K562 (cell line): ENCODE measurements at regions not wholly inside any gene's neighbourhood (a gene's known extent, or its start where the extent isn't known, plus 50 kb on each side); places are given as distances from the start of the nearest gene placed in this dataset.

Experiments
- ATAC-seq: fragments of 200-7000 bp; cut with Tn5 transposase; 3 replicates; pipeline ENCODE4 v1.9.1; 2020; ENCODE audit warnings: moderate library complexity
- BruUV-seq: library from RNA; stranded (reverse); fragments of 400-500 nt; replicated peaks from 2 replicates; lab custom pipeline; 2021; lab: Mats Ljungman, UMichigan
- CTCF ChIA-PET: fragments of 300-600 bp; formaldehyde crosslinking; extraction: SDS; loops from one replicate; lab custom pipeline; 2021; ENCODE audit warnings: low intra/inter-chr PET ratio; lab: Yijun Ruan, JAX
- POLR2A ChIA-PET: fragments of 300-600, 350-650 bp; sonication (Branson Sonifier 250); formaldehyde crosslinking; extraction: SDS; loops from one replicate; lab custom pipeline; 2021; ENCODE audit warnings: antibody characterized with exemption, inconsistent platforms; lab: Yijun Ruan, JAX
- DNase-seq, 4 experiments: peaks; one replicate each; pipeline versions ENCODE4 v3.0.0 to v3.0.0-alpha.2; 2011 to 2018; ENCODE audit warnings: low spot score in 3 of 4, mixed read lengths in 3 of 4; ENCODE audit errors: extremely low read depth in 1 of 4
- FAIRE-seq: peaks from 2 replicates; lab custom pipeline; 2011; peaks lifted over from hg19 to GRCh38; lab: Jason Lieb, UNC
- H2AFZ ChIP-seq: 2 replicates; pipeline ENCODE4 v1.6.0; 2011; ENCODE audit warnings: low read depth, low read length, control low read depth, inconsistent platforms
- H3K27ac ChIP-seq: fragments of 200-600 bp; 3 replicates; pipeline ENCODE4 v1.8.0; 2011; ENCODE audit warnings: low read depth, mild to moderate bottlenecking, control low read depth, inconsistent platforms, low read length, moderate library complexity, mixed read lengths; ENCODE audit errors: extremely low read depth
- H3K27me3 ChIP-seq, 2 experiments: fragments of 300-600 bp in 1 of 2; 2 replicates in 1 of 2; 3 replicates in 1 of 2; pipeline versions ENCODE4 v1.6.0 to v1.8.0; 2011; ENCODE audit warnings: inconsistent platforms in 2 of 2, low read length in 2 of 2, mild to moderate bottlenecking in 1 of 2, mixed read lengths in 1 of 2, moderate library complexity in 1 of 2; ENCODE audit not compliant: control insufficient read depth in 2 of 2, insufficient read depth in 2 of 2
- H3K36me3 ChIP-seq: fragments of 300-600 bp; 3 replicates; pipeline ENCODE4 v1.8.0; 2011; ENCODE audit warnings: mild to moderate bottlenecking, low read length, inconsistent platforms; ENCODE audit not compliant: control insufficient read depth, insufficient read depth
- H3K4me1 ChIP-seq, 2 experiments: fragments of 200-600 bp in 1 of 2; replicated peaks in 1 of 2; 2 replicates in 1 of 2; 3 replicates in 1 of 2; pipeline versions ENCODE4 v1.5.1 to v1.8.0; 2011; ENCODE audit warnings: inconsistent platforms in 2 of 2, low read length in 2 of 2, mild to moderate bottlenecking in 1 of 2, mixed read lengths in 1 of 2, moderate library complexity in 1 of 2; ENCODE audit not compliant: control insufficient read depth in 2 of 2, insufficient read depth in 2 of 2
- H3K4me2 ChIP-seq: 2 replicates; pipeline ENCODE4 v1.6.1; 2011; ENCODE audit warnings: low read length, control low read depth, inconsistent platforms, mixed read lengths; ENCODE audit not compliant: insufficient read depth
- H3K4me3 ChIP-seq: fragments of 200-600 bp; sonication (generic), shearing (Covaris generic); 2 replicates; pipeline ENCODE4 v1.5.1; 2016; ENCODE audit warnings: control low read depth, inconsistent platforms
- H3K79me2 ChIP-seq: fragments of 200-600 bp; 3 replicates; pipeline ENCODE4 v1.8.0; 2011; ENCODE audit warnings: low read length, inconsistent platforms; ENCODE audit not compliant: control insufficient read depth, insufficient read depth
- H3K9ac ChIP-seq, 2 experiments: 2 replicates each; pipeline versions ENCODE4 v1.6.0 to v1.6.1; 2011; ENCODE audit warnings: low read depth in 2 of 2, low read length in 2 of 2, control low read depth in 1 of 2, inconsistent platforms in 1 of 2, mild to moderate bottlenecking in 1 of 2, mixed read lengths in 1 of 2; ENCODE audit not compliant: insufficient read depth in 1 of 2
- H3K9me1 ChIP-seq: one replicate; pipeline ENCODE4 v1.6.0; 2011; ENCODE audit warnings: inconsistent platforms, mild to moderate bottlenecking, low read length, moderate library complexity; ENCODE audit not compliant: control insufficient read depth, insufficient read depth
- H3K9me3 ChIP-seq: replicated peaks from 2 replicates; pipeline ENCODE4 v1.5.1; 2011; ENCODE audit warnings: low read depth, low read length, inconsistent platforms; ENCODE audit not compliant: control insufficient read depth, insufficient read depth
- H4K20me1 ChIP-seq: replicated peaks from 2 replicates; pipeline ENCODE4 v1.6.1; 2011; ENCODE audit warnings: low read length, inconsistent platforms, mixed read lengths; ENCODE audit not compliant: control insufficient read depth, insufficient read depth
- ATF7 ChIP-seq: fragments of 450-650 bp; IDR thresholded peaks from 2 replicates; pipeline ENCODE4 v1.7.1; 2014; ENCODE audit warnings: mild to moderate bottlenecking, moderate library complexity
- KLF16 ChIP-seq: IDR thresholded peaks from 2 replicates; pipeline ENCODE4 v1.6.1; 2016; ENCODE audit warnings: antibody characterized with exemption
- POLR2AphosphoS5 ChIP-seq: IDR thresholded peaks from 2 replicates; pipeline ENCODE4 v1.6.1; 2011; ENCODE audit warnings: mild to moderate bottlenecking, low read depth, low read length, moderate library complexity; ENCODE audit not compliant: control insufficient read depth, insufficient read depth
- TEAD1 ChIP-seq, 2 experiments: fragments of 450-650 bp in 1 of 2; sonication (generic) in 1 of 2; formaldehyde crosslinking; IDR thresholded peaks; 2 replicates each; pipeline versions ENCODE4 v1.4.0 to v1.8.0; 2020 to 2022; ENCODE audit warnings: mild to moderate bottlenecking in 2 of 2, missing genetic modification reagents in 1 of 2
- WGBS: fragments of 100-300 bp; shearing (Covaris generic); methylation state at CpG from one replicate; pipeline ENCODE4 v1.1.6; 2016; ENCODE audit warnings: low coverage, mixed read lengths; ENCODE audit not compliant: insufficient coverage; ENCODE audit errors: missing lambda C conversion rate; 5-methylcytosine and 5-hydroxymethylcytosine counted together
- in situ Hi-C: fragments of 300-500 bp; cut with MboI; formaldehyde crosslinking; loops from 4 replicates; pipeline ENCODE4 v1.15.0; 2018; ENCODE audit warnings: inconsistent platforms, mixed read lengths
- intact Hi-C: fragments of 100-400 bp; cut with micrococcal nuclease; formaldehyde crosslinking; loops from 2 replicates; pipeline ENCODE4 v1.14.2; 2022
- TF ChIP-seq, protein P1 (sequence below): fragments of 450-650 bp; IDR thresholded peaks from 2 replicates; pipeline ENCODE4 v1.6.1; 2016; ENCODE audit warnings: borderline replicate concordance
- TF ChIP-seq, protein P2 (sequence below), 2 experiments: fragments of 450-650 bp in 1 of 2; sonication (generic) in 1 of 2; formaldehyde crosslinking in 1 of 2; IDR thresholded peaks in 1 of 2; conservative IDR thresholded peaks in 1 of 2; 2 replicates each; pipeline versions ENCODE4 v1.6.1 to v1.8.1; 2016 to 2023; ENCODE audit warnings: mild to moderate bottlenecking in 2 of 2, moderate library complexity in 2 of 2, inconsistent platforms in 1 of 2, missing genetic modification reagents in 1 of 2

DNA sequence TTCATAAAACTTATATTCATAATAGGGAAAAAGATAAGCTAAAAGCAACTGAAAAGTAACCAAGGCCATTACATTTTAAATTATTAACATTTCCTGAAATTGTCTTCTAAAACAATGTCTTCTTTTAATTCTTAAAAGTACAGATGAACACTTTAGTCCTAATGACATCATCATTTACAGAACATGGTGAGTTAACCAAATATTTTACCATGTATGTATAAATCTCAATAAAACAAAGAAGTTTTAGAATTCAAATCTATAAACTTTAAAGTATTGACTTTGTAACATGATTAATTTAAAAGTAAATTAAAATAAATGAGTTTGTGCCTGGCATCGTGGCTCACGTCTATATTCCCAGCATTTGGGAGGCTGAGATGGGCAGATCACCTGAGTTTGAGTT is 125.9 kb upstream of the PRSS16 start:
- Histone ChIP-seq H3K4me2 (no peak overlapping the region), H3K79me2 (peaks cover 37% of the 10 kb centered on the region), H3K36me3 (peaks cover 92% of the 10 kb centered on the region), H4K20me1 (no peaks in the 10 kb centered on the region; the same call in 1 of the 2 replicates), H3K27me3 (no peaks in the 10 kb centered on the region), H3K9ac (no peak overlapping the region), H3K9me3 (no peaks in the 10 kb centered on the region), H3K4me1 (peaks cover 1 to 3% of the 10 kb centered on the region in 2 experiments; a peak in 2 of 5 replicates), H3K27ac (no peak overlapping the region), H3K4me3 (no peak overlapping the region), H3K9me1 (no peaks in the 10 kb centered on the region), H2AFZ (no peak overlapping the region)
- FAIRE-seq (no peak), DNase-seq (no peak), ATAC-seq (no peak)
- TF ChIP-seq, protein P1, sequence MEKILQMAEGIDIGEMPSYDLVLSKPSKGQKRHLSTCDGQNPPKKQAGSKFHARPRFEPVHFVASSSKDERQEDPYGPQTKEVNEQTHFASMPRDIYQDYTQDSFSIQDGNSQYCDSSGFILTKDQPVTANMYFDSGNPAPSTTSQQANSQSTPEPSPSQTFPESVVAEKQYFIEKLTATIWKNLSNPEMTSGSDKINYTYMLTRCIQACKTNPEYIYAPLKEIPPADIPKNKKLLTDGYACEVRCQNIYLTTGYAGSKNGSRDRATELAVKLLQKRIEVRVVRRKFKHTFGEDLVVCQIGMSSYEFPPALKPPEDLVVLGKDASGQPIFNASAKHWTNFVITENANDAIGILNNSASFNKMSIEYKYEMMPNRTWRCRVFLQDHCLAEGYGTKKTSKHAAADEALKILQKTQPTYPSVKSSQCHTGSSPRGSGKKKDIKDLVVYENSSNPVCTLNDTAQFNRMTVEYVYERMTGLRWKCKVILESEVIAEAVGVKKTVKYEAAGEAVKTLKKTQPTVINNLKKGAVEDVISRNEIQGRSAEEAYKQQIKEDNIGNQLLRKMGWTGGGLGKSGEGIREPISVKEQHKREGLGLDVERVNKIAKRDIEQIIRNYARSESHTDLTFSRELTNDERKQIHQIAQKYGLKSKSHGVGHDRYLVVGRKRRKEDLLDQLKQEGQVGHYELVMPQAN: no peak
- TF ChIP-seq, protein P2, sequence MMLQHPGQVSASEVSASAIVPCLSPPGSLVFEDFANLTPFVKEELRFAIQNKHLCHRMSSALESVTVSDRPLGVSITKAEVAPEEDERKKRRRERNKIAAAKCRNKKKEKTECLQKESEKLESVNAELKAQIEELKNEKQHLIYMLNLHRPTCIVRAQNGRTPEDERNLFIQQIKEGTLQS (IDR thresholded peaks at IDR 0.05): peak; percentile 72
- TF ChIP-seq, protein P2 (CRISPR knock-in tag; conservative IDR thresholded peaks at IDR 0.05): no peak
- TF ChIP-seq POLR2AphosphoS5: peak; percentile 60; the same call in 1 of the 2 replicates
- TF ChIP-seq KLF16: no peak
- peak; percentile 36; the same call in 1 of the 2 replicates for TF ChIP-seq ATF7
- TF ChIP-seq TEAD1 (CRISPR knock-in tag; IDR thresholded peaks at IDR 0.05): no peak
- in situ Hi-C loops (loop anchor here (25.0 kb wide), 1 partner anchor 784 kb away; no protein-coding TSS in a partner anchor), intact Hi-C loops (no loop called here)
- POLR2A ChIA-PET: interaction anchor here (1.4 to 3.0 kb wide), 2 partner anchors 11 to 12 kb away, joined by 3 to 19 read pairs; a partner anchor contains a TSS
- WGBS: 96% methylated on average over 2 of the region's 2 CpGs
- CTCF ChIA-PET: no interaction called here
- BruUV-seq: no TSS peak
